ENCODE measurements at regions not wholly inside any gene's neighbourhood (a gene's known extent, or its start where the extent isn't known, plus 50 kb on each side); places are given as distances from the start of the nearest gene placed in this dataset.

DNA sequence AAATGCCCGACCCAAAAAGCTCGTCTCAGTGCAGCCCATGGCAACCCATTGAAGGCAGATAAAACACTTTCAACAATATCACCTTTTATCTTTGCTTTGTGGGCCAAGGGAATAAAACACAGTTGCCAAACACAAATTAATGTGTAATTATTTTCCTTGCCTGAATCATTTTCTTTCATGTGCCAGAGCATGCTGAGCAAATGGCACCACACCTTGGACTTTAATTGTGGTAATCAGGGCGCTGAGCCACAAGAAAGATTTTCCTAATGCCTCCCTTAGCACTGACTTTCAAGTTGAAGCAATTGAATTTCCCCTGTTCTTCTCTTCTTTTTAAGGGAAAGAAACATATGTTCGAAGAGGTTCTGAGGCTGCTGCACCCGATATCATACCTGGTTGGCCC is 297.1 kb upstream of the MSX2 start:
- Histone ChIP-seq H3K36me3 (ENCODE audit: low read depth) (no peaks in the 10 kb centered on the region), H3K27me3 (ENCODE audit: insufficient read depth, poor library complexity, severe bottlenecking) (no peaks in the 10 kb centered on the region), H3K9me3 (ENCODE audit: severe bottlenecking) (no peaks in the 10 kb centered on the region), H3K4me1 (ENCODE audit: insufficient read depth, poor library complexity, severe bottlenecking) (peaks cover 12% of the 10 kb centered on the region), H3K4me3 (ENCODE audit: severe bottlenecking) (no peak overlapping the region), H3K27ac (ENCODE audit: poor library complexity, severe bottlenecking) (no peak overlapping the region)
- DNase-seq (ENCODE audit: low spot score) (no peak), ATAC-seq (ENCODE audit: low read depth) (no peak)
- TF ChIP-seq, protein P1, sequence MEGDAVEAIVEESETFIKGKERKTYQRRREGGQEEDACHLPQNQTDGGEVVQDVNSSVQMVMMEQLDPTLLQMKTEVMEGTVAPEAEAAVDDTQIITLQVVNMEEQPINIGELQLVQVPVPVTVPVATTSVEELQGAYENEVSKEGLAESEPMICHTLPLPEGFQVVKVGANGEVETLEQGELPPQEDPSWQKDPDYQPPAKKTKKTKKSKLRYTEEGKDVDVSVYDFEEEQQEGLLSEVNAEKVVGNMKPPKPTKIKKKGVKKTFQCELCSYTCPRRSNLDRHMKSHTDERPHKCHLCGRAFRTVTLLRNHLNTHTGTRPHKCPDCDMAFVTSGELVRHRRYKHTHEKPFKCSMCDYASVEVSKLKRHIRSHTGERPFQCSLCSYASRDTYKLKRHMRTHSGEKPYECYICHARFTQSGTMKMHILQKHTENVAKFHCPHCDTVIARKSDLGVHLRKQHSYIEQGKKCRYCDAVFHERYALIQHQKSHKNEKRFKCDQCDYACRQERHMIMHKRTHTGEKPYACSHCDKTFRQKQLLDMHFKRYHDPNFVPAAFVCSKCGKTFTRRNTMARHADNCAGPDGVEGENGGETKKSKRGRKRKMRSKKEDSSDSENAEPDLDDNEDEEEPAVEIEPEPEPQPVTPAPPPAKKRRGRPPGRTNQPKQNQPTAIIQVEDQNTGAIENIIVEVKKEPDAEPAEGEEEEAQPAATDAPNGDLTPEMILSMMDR (IDR thresholded peaks at IDR 0.05; ENCODE audit: poor library complexity, severe bottlenecking), result no peak

DNA sequence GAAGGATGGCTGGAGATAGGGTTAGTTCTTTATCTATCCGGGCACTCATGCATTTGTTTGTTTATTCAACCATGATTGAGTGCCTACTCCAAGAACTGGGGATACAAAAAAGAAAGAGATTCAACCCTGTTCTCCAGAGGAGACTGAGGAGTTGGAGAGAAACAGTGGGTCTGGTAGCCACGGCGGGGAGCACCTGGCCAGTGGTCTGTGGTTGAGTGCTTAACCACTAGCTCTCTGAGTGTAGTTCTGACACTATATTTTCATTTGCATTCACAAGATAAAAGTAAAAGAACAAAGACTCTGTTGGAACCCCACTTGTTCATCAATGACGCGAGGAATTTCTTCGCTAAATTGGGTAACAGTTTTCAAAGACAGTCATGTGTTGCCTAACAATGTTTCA is 295.5 kb upstream of the MSX2 start:
- Histone ChIP-seq H3K27me3 (ENCODE audit: insufficient read depth, poor library complexity, severe bottlenecking) (no peaks in the 10 kb centered on the region), H3K4me3 (ENCODE audit: severe bottlenecking) (no peak overlapping the region), H3K9me3 (ENCODE audit: severe bottlenecking) (no peaks in the 10 kb centered on the region), H3K4me1 (ENCODE audit: insufficient read depth, poor library complexity, severe bottlenecking) (peaks cover 12% of the 10 kb centered on the region), H3K27ac (ENCODE audit: poor library complexity, severe bottlenecking) (no peak overlapping the region), H3K36me3 (ENCODE audit: low read depth) (no peaks in the 10 kb centered on the region)
- DNase-seq (ENCODE audit: low spot score) (no peak), ATAC-seq (ENCODE audit: low read depth) (no peak)
- TF ChIP-seq, protein P1 (IDR thresholded peaks at IDR 0.05; ENCODE audit: poor library complexity, severe bottlenecking), result no peak

DNA sequence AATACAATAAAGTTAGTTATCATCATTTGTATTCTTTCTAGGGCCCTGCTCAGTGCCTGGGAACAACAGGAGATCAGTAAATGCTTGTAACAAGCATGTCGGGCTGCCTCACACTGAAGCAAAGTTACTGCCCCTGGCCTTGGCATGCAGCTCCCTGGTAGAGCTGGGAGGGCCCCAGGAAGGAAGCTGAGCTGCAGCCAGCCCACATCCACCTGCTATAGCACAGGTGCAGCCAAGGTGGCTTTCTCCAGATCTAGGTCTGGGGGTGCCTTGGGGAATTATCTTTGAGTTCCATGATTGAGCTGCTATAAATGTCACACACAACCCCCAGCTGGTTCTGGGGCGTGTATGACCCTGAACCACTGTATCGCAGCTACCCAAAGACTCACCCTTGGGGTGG is 293.4 kb upstream of the MSX2 start:
- Histone ChIP-seq H3K27ac (ENCODE audit: poor library complexity, severe bottlenecking) (no peak overlapping the region), H3K27me3 (ENCODE audit: insufficient read depth, poor library complexity, severe bottlenecking) (peaks cover 6% of the 10 kb centered on the region), H3K36me3 (ENCODE audit: low read depth) (no peaks in the 10 kb centered on the region), H3K9me3 (ENCODE audit: severe bottlenecking) (no peaks in the 10 kb centered on the region), H3K4me1 (ENCODE audit: insufficient read depth, poor library complexity, severe bottlenecking) (no peaks in the 10 kb centered on the region), H3K4me3 (ENCODE audit: severe bottlenecking) (no peak overlapping the region)
- no peak for DNase-seq (ENCODE audit: low spot score)
- TF ChIP-seq, protein P1 (IDR thresholded peaks at IDR 0.05; ENCODE audit: poor library complexity, severe bottlenecking), result no peak
- no peak for ATAC-seq (ENCODE audit: low read depth)

DNA sequence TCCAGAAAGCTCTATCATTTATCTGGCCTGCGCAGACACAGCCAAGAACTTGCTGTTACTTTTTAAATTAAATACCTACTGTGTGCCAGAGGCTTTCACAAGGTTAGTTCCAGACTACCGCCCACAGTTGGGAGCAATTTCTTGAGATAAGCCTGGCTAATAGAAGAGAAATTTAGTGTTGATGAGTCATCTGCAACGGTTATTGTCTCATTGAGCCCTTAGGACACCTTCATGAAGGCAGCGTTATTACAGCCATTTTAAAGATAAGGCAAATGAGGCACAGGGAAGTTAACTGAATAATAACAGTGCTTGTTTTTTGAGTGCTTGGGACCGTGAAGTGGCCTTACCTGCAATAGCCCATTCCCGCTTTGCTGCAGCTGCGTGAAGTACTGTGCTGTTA is 292.9 kb upstream of the MSX2 start:
- no peak overlapping the region for H3K4me3 ChIP-seq (ENCODE audit: severe bottlenecking)
- no peaks in the 10 kb centered on the region for H3K4me1 ChIP-seq (ENCODE audit: insufficient read depth, poor library complexity, severe bottlenecking)
- no peaks in the 10 kb centered on the region for H3K36me3 ChIP-seq (ENCODE audit: low read depth)
- H3K9me3 ChIP-seq (ENCODE audit: severe bottlenecking), result no peaks in the 10 kb centered on the region
- peaks cover 6% of the 10 kb centered on the region for H3K27me3 ChIP-seq (ENCODE audit: insufficient read depth, poor library complexity, severe bottlenecking)
- no peak for ATAC-seq (ENCODE audit: low read depth)
- H3K27ac ChIP-seq (ENCODE audit: poor library complexity, severe bottlenecking), result no peak overlapping the region
- DNase-seq (ENCODE audit: low spot score), result no peak
- TF ChIP-seq, protein P1 (IDR thresholded peaks at IDR 0.05; ENCODE audit: poor library complexity, severe bottlenecking), result no peak

DNA sequence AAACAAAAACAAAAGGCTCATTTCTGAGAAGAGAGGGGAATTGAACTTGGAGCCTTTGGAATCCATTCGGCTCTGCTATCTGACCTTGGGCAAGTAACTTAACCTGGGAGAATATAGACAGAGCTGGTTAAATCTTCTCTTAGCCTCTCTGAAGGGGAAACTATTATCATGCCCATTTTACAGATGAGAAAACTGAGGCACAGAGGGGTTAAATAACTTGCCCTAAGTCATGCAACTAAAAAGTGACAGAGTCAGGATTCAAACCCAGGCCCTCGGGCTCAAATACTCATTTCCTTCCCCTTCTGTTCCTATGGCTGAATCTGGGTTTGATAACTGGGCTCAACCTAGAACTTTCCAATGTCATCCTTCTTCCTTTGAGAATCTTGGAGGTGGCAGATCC is 291.3 kb upstream of the MSX2 start:
- Histone ChIP-seq H3K36me3 (ENCODE audit: low read depth) (no peaks in the 10 kb centered on the region), H3K27me3 (ENCODE audit: insufficient read depth, poor library complexity, severe bottlenecking) (peaks cover 6% of the 10 kb centered on the region), H3K4me1 (ENCODE audit: insufficient read depth, poor library complexity, severe bottlenecking) (no peaks in the 10 kb centered on the region), H3K27ac (ENCODE audit: poor library complexity, severe bottlenecking) (no peak overlapping the region), H3K9me3 (ENCODE audit: severe bottlenecking) (no peaks in the 10 kb centered on the region), H3K4me3 (ENCODE audit: severe bottlenecking) (no peak overlapping the region)
- TF ChIP-seq, protein P1 (IDR thresholded peaks at IDR 0.05; ENCODE audit: poor library complexity, severe bottlenecking), result no peak
- no peak for DNase-seq (ENCODE audit: low spot score)
- ATAC-seq (ENCODE audit: low read depth), result no peak

Data from RWPE2 (cell line).